ENCODE measurements at regions not wholly inside any gene's neighbourhood (a gene's known extent, or its start where the extent isn't known, plus 50 kb on each side); places are given as distances from the start of the nearest gene placed in this dataset.

DNA sequence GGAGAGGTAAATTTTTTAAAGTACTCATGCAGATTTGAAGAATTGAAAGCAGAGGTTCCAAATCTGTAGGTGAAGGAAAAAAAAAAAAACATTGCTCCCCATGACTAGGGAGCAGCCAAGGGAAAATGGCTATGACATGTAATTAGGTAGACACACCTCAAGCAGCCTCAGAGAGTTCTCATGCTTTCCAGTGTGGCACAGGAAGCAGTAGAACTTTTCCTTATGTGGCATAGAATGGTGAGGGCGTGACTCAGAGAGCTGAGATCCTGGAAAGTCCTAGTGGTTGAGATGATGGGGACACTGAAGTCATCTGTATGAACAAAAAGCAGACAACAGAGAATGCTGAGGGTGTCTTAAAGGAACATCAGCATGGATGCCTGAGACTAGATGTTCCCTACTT, 148.6 kb upstream of the NWD2 start:
- no peak for TF ChIP-seq EWSR1 (IDR thresholded peaks at IDR 0.05; ENCODE audit: borderline replicate concordance, low read depth, partially characterized antibody)
- TF ChIP-seq NUFIP1 (IDR thresholded peaks at IDR 0.05; ENCODE audit: partially characterized antibody), result no peak
- no peak for TF ChIP-seq PML (IDR thresholded peaks at IDR 0.05; ENCODE audit: low read length)
- no peak for TF ChIP-seq TEAD1 (CRISPR knock-in tag; IDR thresholded peaks at IDR 0.05)
- no peak for TF ChIP-seq ZBTB7A (IDR thresholded peaks at IDR 0.05; ENCODE audit: borderline replicate concordance, control insufficient read depth, low read depth, low read length)
- TF ChIP-seq, protein P1, sequence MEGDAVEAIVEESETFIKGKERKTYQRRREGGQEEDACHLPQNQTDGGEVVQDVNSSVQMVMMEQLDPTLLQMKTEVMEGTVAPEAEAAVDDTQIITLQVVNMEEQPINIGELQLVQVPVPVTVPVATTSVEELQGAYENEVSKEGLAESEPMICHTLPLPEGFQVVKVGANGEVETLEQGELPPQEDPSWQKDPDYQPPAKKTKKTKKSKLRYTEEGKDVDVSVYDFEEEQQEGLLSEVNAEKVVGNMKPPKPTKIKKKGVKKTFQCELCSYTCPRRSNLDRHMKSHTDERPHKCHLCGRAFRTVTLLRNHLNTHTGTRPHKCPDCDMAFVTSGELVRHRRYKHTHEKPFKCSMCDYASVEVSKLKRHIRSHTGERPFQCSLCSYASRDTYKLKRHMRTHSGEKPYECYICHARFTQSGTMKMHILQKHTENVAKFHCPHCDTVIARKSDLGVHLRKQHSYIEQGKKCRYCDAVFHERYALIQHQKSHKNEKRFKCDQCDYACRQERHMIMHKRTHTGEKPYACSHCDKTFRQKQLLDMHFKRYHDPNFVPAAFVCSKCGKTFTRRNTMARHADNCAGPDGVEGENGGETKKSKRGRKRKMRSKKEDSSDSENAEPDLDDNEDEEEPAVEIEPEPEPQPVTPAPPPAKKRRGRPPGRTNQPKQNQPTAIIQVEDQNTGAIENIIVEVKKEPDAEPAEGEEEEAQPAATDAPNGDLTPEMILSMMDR (IDR thresholded peaks at IDR 0.05 in 2 of 3, conservative IDR thresholded peaks at IDR 0.05 in 1 of 3; ENCODE audit: insufficient read depth in 2 of 3, low read depth in 1 of 3, low read length in 3 of 3), result no peak
- no peak for TF ChIP-seq TAF1 (IDR thresholded peaks at IDR 0.05; ENCODE audit: control insufficient read depth, extremely low read depth, insufficient read depth, low read length, severe bottlenecking)
- TF ChIP-seq NFE2L1 (tag; IDR thresholded peaks at IDR 0.05; ENCODE audit: borderline replicate concordance, low read depth), result no peak
- TF ChIP-seq, protein P2, sequence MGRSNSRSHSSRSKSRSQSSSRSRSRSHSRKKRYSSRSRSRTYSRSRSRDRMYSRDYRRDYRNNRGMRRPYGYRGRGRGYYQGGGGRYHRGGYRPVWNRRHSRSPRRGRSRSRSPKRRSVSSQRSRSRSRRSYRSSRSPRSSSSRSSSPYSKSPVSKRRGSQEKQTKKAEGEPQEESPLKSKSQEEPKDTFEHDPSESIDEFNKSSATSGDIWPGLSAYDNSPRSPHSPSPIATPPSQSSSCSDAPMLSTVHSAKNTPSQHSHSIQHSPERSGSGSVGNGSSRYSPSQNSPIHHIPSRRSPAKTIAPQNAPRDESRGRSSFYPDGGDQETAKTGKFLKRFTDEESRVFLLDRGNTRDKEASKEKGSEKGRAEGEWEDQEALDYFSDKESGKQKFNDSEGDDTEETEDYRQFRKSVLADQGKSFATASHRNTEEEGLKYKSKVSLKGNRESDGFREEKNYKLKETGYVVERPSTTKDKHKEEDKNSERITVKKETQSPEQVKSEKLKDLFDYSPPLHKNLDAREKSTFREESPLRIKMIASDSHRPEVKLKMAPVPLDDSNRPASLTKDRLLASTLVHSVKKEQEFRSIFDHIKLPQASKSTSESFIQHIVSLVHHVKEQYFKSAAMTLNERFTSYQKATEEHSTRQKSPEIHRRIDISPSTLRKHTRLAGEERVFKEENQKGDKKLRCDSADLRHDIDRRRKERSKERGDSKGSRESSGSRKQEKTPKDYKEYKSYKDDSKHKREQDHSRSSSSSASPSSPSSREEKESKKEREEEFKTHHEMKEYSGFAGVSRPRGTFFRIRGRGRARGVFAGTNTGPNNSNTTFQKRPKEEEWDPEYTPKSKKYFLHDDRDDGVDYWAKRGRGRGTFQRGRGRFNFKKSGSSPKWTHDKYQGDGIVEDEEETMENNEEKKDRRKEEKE (IDR thresholded peaks at IDR 0.05; ENCODE audit: borderline replicate concordance in 1 of 2, control insufficient read depth in 1 of 2, low read depth in 2 of 2, low read length in 1 of 2), result no peak
- TF ChIP-seq ZHX1 (conservative IDR thresholded peaks at IDR 0.05; ENCODE audit: low read length), result no peak
- TF ChIP-seq PREB (CRISPR knock-in tag; IDR thresholded peaks at IDR 0.05), result no peak
- no peak for TF ChIP-seq ZNF274 (IDR thresholded peaks at IDR 0.05; ENCODE audit: borderline replicate concordance, low read depth, low read length)
- no peak for TF ChIP-seq E2F1 (CRISPR knock-in tag; IDR thresholded peaks at IDR 0.05)
